SW480 (cell line): ENCODE measurements at regions not wholly inside any gene's neighbourhood (a gene's known extent, or its start where the extent isn't known, plus 50 kb on each side); places are given as distances from the start of the nearest gene placed in this dataset.

Source experiments
- DNase-seq: peaks from one replicate; pipeline ENCODE4 v3.0.0-alpha.2; 2016; ENCODE audit warnings: low spot score

DNA sequence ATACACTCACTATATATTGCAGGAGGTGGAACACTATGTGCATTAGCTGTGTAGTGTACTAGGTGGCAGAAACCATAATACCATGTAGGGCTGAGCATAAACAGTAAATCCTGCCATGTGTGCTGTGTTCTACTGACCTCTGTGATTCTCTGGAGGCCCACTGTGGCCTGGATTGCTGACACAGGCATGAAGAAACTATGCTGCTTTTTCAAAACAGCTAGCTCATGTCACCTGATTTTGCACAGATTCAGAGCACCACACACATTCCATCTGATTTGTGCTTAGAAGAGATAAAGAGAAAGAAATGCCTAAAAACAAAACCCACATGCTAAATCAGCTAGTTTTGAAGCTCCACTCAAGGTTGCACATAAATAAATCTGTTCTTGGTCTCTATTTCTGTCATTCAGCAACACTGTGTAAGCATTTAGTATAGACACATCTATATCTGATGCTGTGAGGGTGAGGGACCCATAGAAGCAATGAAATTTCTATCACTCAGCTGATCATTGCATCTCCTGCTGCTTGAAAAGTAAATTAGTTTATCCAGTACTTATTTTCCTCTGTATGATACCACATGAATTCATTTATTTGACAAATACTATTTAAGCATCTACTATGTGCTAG is 1007.7 kb upstream of the SEMA6D start:
- no peak for DNase-seq

DNA sequence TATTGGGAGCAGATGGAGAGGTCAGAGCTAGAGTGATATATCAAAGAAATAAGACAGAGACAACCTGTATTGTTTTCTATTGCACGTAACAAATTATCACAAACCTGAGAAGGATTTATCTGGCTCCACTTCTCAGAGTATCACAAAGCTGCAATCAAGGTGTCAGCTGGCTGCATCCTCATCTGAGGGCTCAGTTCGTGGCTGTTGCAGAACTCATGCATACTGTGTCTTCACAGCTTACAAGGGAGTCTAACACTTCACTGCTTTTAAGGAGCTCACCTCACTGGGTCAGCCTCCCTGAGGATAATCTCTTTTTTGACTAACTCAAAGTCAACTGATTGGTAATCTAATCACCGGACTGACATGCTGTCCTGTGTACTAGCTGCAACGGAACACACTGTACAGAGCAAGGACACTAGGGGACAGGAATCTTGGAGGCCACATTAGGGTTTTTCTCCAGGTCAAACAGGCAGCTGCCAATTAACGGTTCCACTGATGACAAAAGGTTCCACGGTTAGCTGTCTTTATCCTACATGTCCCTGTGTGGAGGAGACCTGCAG is 1006.8 kb upstream of the SEMA6D start:
- no peak for DNase-seq

DNA sequence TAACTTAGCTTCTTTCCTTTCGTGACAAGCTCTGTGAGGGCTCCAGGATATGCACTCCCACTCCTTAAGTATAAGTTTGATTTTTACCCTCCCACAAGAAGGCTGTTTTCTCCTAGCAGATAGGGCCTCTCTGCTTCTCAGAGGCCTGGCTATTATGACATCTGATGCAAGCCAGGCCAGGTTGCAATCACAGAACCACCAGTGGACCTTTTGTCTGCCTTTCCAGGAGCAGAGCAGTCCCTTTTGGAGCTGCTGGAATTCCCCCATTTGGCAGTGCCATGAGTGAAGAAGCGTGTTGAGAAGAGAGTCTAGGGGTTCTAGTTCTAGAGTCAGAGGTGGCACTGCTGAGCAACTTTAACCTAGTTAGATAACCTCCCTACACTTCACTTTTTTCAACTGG is 1004.3 kb upstream of the SEMA6D start:
- DNase-seq = no peak

DNA sequence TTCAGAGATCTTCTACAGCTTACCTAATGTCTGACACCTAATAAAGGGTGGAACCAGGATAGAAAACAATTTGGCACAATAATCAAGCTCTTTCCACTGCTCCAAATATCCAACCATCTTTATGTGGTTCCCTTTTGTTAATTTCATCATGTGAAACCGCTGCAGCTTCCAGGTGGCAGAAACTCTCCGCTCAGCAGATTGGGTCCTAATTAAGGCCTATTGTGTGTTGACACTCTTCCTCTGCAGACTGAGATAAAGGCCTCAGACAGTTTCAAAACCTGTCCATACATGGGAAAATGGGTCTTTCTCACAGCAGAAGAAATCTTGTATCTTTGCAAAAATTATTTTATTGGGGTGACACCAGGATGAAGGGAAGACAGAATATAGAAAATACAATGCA is 1002.4 kb upstream of the SEMA6D start:
- no peak for DNase-seq

DNA sequence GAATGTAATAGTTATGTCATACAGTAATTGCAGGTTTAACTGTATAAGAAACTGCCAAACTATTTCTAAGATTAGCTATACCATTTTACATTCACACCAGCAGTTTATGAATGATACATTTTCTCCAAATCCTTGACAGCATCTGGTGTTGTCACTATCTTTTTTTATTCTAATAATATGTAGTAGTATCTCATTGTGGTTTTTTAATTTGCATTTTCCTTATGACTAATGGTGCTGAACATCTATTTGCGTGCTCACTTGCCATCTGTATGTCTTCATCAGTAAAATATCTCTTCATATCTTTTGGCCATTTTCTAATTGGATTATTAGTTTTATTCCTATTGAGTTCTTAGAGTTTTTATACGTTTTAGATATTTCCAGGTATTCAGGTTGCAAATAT is 994.0 kb upstream of the SEMA6D start:
- DNase-seq = no peak

DNA sequence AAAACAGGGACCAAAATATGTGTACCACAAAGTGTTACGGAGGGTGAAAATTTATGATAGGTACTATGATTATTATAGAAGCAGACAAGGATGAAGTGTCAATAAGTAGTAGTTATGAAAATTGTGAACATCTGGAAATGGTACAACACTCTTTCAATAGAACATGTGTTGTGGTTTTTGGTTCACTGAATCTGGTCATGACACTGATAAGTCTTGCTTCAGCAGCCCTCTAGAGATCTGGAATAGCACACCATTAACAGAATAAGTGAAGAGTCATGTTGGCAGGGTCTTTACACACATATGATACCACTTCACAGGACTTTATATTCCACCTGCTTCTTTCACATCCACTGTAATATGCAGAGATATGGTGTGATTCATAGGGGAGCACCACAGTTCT is 985.2 kb upstream of the SEMA6D start:
- no peak for DNase-seq

DNA sequence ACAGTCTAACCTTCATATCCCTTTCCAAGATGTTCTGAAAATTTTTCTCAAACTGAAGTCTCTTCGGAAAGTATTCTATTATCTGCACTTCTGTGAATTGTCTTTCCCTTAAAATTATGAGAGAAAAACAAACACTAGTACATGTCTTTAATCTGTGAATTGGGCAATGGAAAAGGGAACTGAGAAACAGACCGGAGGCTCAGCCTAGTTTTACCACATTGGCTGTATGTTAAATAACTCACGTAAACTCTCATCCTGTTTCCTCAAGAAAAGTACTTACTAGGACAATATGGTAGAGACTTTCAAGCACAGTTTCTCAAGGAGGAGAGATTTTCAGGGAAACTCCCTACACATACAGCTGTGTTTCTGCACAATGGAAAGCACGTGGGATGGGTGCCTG is 982.2 kb upstream of the SEMA6D start:
- DNase-seq = no peak

DNA sequence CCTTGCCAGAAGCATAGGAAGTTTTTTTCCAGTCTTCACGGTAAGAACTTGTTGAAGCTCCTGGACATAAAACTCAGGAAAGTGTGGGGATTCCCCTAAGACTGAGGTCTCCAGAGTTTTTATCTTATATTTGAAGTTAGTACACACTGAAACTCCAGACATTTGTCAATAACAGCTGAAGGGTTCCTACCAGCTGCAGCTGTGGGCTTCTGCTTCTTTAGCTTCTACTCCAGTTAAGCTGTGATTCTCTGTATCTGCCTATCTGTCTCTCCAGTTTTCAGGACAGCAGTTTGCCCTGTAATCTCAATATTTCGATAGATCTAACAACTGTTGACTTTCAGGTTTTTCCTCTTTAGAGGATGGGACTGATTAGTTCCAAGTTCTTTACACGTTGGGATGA is 966.0 kb upstream of the SEMA6D start:
- no peak for DNase-seq

DNA sequence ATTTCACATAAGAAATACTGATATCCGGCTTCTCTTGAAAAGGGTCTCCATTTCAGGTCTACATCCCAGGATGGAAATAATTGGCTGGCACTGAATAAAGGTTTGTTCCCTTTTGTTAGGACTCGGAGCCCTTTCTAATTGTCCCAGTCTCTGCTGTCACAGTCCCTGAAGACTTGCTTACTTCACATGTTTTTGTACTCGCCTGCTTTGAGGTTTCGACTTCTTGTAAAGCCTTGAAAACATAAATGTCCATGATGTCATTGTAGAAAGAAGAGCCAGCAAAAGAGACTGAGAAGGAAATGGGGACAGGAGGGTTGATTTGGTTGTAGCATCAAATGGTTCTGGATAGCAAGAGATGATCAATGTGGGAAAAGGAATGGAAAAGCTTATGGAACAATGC is 963.4 kb upstream of the SEMA6D start:
- DNase-seq = no peak

DNA sequence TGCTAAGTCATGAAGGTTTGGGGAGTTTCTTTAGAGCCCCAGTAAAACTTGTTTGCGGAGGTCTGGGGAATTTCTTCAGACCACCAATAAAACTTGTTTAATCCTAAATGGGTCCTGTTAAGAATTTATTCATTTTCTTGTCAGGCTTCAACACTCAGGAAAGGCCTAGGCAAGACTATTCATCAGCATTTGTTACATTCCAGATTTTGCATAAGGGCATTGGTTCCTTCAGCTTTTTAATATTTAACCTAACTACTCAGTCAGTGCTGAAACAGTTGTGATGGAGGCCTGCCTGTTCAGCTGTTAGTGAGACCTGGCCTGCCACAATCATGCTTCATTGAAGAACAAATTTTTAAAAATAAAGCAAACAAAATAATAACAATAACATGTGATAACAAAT is 954.2 kb upstream of the SEMA6D start:
- no peak for DNase-seq

DNA sequence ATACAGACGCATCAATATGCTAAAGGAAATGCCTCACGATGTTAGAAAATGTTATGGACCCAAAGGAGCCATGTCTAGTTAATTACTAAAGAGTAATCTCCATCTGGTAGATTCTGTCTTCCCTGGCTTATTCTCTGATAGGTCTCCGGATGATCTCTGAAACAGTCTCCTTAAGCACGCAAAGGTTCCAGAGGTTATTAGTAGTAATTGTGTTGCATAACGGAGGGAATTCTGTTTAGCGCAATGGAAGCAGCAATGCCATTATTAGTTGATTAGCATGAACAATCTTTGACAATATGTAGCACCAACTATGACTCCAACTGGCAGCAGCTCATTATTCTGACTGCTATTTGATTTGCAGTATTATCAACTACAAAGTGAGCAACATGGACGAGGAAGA is 952.5 kb upstream of the SEMA6D start:
- DNase-seq = no peak

DNA sequence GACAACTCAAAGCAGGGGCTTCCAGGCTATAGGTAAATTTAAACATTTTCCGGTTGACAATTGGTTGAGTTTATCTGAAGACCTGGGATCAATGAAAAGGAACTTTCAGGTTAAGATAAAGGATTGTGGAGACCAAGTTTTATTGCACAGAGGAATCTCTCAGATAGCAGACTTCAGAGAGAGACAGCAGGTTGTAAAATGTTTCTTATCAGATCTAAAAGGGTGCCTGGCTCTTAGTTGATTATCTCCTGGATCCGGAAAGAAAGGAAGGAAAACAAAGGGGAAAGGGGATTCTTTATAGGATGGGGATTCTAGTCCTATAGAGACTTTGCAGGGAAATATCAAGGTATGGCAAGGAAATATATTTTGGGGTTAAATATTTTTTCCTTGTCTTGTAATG is 951.3 kb upstream of the SEMA6D start:
- no peak for DNase-seq

DNA sequence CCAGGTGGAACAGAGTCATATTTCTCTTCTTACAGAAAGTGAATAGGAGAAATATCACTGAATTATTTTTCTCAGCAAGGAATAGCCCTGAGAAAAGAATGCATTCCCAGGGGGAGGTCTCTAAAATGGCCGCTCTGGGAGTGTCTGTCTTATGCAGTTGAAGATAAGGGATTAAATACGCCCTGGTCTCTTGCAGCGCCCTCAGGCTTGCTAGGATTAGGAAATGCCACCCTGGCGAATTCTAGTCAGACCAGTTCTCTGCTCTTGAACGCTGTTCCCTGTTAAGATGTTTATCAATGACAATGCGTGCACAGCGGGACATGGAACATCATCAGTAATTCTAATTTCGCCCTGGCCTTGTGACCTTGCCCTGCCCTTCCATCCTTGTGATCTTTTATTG is 949.0 kb upstream of the SEMA6D start:
- DNase-seq = no peak

DNA sequence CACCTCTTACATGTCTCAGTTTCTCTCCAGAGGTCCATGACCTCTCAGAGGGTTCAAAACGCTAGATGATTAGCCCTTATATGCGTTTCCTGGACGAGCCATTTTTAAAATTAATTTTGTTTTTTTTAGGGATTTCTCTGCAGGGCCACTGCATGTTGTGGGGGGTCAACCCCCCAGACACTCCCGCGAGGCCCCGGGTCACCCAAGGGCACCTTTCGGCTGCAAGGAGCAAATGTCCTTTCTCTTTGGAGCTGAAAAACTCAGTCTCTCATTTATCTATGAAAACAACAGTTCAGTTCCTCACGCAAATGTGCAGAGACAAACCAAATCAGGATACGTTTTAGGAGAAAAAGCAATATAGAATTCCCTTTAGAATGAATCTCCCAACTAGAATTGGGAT is 944.3 kb upstream of the SEMA6D start:
- no peak for DNase-seq

DNA sequence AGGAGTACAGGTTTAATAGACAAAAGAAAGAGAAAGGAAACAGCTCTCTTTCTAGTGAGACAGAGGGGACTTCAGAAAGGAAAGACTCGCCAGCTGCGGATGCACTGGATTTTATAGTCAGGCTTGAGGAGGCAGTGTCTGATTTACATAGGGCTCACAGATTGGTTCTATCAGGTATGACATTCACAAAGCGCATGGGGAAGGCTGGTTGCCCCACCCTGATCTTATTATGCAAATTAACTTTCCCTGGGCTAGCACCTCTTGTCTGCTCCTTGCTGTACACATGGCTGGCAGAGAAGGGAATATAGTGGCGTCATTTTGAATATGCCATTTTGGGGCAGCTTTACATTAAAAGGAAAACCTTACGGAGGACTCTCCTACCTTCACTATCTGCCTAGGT is 938.4 kb upstream of the SEMA6D start:
- DNase-seq = peak; percentile 1

DNA sequence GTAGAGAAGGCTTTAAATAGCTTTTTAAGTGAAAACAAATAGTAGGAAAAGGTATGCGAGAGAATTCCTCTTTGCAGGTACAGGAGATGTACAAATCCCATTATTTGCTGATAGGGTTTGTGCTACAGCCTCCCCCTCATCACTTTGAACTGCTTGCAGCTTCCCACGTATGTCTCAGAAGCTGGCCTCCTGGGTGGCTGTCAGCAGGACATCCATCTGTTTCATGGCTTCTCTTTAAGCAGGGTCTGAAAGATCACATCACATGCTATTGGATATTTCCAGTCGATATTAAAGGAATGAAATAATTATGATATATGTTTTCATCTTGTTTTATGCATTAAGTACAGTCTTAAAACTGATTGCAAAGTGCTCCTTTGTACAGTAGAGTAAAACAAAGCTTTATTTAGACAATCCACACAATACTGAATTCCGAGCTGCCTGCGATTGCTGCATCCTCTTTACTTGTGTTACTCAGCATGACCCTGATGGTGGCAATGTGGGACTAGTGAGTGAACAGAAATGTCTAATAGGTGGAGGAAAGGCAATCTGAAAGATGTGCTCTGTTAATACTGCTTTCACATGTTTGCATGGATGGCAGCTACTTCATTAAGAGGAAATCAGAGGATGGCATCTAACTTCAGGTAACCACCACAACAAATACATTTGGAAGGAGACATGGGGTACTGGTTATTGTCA is 930.6 kb upstream of the SEMA6D start:
- no peak for DNase-seq

DNA sequence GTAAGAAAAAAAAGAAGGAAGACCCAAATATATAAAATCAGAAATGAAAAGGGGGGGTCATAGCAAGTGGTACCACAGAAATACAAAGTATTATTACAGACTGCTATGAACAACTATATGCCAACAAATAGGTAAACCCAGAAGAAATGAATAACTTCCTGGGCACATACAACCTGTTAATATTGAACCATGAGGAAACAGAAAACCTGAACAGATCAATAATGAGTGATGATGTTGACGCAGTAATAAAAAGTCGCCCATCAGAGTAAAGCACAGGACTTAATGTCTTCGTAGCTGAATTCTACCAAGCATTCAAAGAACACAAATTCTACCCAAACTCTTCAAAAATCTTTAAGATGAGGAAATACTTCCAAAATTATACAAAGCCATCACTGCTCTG is 921.6 kb upstream of the SEMA6D start:
- DNase-seq = no peak

DNA sequence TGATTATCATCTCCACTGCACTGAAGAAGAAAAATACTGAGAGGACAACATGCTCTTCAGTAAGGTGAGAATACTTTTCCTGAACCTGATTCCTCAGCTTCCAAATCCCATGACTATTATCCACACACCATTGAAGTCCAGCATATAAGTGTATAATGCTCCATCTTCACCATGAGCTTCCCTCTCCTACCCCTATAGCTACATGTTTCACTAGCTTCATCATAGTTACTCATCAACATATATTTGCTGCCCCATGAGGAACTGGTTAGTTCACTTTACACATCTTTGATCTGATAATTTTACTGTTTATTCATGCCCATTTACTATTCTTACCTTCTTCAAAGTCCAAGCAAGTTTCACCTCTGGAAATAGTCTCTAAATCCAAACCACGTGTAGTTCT is 908.5 kb upstream of the SEMA6D start:
- no peak for DNase-seq

DNA sequence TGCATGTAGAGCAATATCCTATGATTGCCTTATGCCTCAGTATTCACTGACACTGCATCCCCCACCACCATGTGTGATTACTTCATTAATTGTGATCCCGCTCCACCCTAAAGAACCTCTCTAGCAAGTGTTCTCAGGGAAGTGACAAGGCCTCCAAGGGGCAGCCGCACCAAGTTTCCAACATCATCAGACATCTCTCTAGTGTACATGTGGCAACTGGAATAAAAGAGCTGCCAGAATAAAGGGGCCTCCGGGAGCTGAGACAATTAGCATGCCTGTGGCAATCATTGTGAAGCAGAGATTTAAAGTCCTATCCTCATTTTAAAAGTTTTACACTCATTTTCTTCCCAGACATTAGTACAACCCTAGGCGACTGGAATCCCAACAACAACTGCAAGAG is 902.1 kb upstream of the SEMA6D start:
- no peak for DNase-seq

DNA sequence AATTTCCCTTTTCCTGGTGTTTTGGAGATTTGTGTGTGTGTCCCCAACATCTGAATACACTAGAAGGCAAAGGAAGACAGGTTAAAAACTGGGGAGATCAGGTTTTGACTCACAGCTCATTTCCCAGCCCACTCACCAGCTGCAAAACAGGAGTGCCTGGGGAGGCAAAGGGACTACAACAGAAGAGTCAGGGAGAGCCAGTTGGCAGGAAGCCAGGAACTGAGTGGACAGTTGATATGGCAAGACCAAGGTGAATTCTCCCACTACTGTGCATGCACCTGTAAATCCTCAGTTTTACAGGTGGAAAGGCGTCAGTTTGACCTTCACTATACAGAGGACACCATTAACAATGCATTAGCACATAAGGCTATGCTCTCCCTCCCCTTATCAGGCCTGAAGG is 901.5 kb upstream of the SEMA6D start:
- no peak for DNase-seq

DNA sequence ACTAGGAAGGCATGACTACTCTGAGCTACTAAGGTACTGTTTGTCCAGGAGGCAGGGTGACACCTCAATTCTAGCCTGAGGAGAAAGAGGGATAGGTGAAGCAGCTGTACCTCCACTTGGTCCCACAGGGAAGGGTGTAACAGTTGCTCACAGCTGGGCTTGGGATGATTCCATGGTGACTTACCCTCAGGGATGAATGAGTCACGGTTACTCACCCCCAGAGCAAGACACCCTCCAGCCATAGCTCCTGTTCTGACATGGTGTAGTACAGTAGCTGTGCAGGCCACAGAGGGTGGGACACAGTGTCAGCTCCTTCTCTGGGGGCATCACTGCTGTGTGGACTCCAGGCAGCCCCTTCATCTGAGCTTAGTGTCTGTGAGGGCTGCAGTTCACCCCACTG is 868.6 kb upstream of the SEMA6D start:
- no peak for DNase-seq

DNA sequence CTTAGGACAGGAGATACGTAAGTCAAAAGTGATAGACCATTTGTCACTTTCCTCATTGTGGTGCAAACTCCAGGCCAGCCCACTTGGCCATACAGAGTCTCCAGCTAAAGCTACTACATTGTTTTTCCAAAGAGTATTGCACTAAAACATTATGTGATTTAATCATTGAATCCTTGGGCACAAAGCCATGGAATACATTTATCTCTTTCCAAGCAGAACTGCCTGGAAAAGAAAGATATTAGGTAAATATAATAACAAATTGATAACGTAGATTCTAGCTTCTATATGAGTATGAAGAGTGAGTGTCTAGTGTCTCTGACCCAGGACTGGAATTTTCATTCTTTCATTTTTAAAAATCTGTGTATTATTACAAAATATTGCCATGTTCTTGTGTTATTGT is 863.7 kb upstream of the SEMA6D start:
- DNase-seq = no peak

DNA sequence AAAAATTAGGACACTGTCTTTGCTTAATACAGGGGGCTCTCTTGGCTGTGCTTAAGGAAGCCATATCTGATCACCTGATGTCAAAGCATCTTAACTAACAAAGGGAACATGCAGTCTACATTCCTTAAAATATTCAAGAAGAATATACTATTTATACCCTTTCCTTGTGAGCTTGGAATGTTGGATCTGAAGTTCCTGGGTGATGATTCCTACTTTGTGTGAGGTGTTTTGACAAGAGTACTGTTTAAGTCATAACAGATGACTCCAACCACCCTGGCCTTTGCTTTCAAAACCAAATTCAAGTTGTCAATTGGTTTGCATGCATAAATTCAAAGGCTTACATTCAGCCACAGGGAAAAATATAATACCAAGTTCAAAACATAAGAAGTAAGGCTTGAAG is 862.7 kb upstream of the SEMA6D start:
- DNase-seq = no peak

DNA sequence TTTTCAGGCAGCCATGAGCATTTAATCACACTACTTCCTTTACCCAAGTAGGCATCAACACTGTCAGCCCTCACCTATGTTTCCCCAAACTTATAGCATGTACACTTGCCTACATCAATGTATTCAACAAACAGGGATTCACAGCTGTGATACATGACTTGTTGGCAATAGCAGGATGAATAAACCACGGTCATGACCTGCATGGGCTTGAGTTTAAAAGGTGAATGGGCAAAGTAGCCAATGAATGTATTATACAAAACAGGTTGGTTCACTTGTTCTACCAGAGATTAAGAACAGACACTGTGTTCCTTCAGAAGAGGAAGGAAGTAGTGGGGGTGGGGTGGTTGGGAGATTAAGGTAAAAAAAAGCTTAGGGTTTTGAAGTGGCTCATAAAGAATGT is 861.9 kb upstream of the SEMA6D start:
- no peak for DNase-seq
